OCI-M1 (cell line): ENCODE measurements at regions not wholly inside any gene's neighbourhood (a gene's known extent, or its start where the extent isn't known, plus 50 kb on each side); places are given as distances from the start of the nearest gene placed in this dataset.
A peak's percentile ranks its signal among the peaks of the same experiment; 100 is the strongest.

ENCODE experiments used
- DNase-seq: peaks from one replicate; lab custom pipeline; 2025; lab: John Stamatoyannopoulos, UW

- no peak for DNase-seq
These were observed 510.9 kb downstream of the TXNL1 start for GRCh38 chr18:56127322-56128099.

GRCh38 chr18:56124186-56124585, 514.2 kb downstream of the TXNL1 start:
- no peak for DNase-seq

GRCh38 chr18:56121669-56122068, 516.7 kb downstream of the TXNL1 start:
- no peak for DNase-seq

GRCh38 chr18:56120782-56121181, 517.6 kb downstream of the TXNL1 start:
- DNase-seq: no peak

GRCh38 chr18:56119681-56120080, 518.7 kb downstream of the TXNL1 start:
- DNase-seq: no peak

- no peak for DNase-seq
These were observed 520.0 kb downstream of the TXNL1 start for GRCh38 chr18:56118422-56118821.

GRCh38 chr18:56115071-56116015, 523.0 kb downstream of the TXNL1 start:
- DNase-seq: no peak

GRCh38 chr18:56112984-56113383, 525.0 kb upstream of the TCF4 start:
- DNase-seq: peak; percentile 23

GRCh38 chr18:56112013-56112749, 524.2 kb upstream of the TCF4 start:
- peak; percentile 64 for DNase-seq

- no peak for DNase-seq
These were observed 521.8 kb upstream of the TCF4 start for GRCh38 chr18:56109757-56110156.

GRCh38 chr18:56108478-56109367, 520.7 kb upstream of the TCF4 start:
- DNase-seq: peak; percentile 21

- DNase-seq: no peak
These were observed 520.0 kb upstream of the TCF4 start for GRCh38 chr18:56107821-56108477.

- DNase-seq: no peak
These were observed 512.2 kb upstream of the TCF4 start for GRCh38 chr18:56100090-56100722.

GRCh38 chr18:56097621-56098020, 509.6 kb upstream of the TCF4 start:
- DNase-seq: no peak

GRCh38 chr18:56096861-56097260, 508.9 kb upstream of the TCF4 start:
- DNase-seq: no peak

GRCh38 chr18:56089612-56090258, 501.7 kb upstream of the TCF4 start:
- DNase-seq: no peak

GRCh38 chr18:56086786-56087185, 498.8 kb upstream of the TCF4 start:
- no peak for DNase-seq

GRCh38 chr18:56086176-56086575, 498.2 kb upstream of the TCF4 start:
- DNase-seq: no peak

GRCh38 chr18:56085551-56085950, 497.6 kb upstream of the TCF4 start:
- no peak for DNase-seq
